ELF-1 (cell line): ENCODE measurements at regions not wholly inside any gene's neighbourhood (a gene's known extent, or its start where the extent isn't known, plus 50 kb on each side); places are given as distances from the start of the nearest gene placed in this dataset.

Experiments
- DNase-seq: peaks from one replicate; pipeline ENCODE4 v3.0.0-alpha.2; 2016; ENCODE audit warnings: low read depth, low spot score

GRCh38 chr1:93744299-93744988 is 62.8 kb upstream of the BCAR3 start:
- DNase-seq = peak; percentile 51

DNA sequence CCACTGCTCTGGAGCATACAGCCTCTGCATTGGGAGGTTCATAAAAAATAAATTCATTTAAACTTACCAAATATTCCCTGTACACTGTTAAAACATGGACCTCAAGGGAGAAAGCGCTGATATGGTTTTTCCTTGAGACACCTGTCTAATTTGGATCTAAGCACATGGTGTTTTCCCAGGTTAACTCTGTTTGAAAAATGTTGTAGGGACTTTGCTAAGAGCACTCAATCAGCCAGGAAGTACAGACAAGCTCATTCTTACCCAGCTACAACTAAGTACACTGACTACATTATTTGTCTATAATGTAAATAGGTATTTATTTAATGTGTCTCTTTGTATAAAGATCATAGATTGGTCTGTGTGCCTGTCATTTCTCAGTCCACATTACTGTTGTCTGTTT is 61.8 kb upstream of the BCAR3 start:
- no peak for DNase-seq

GRCh38 chr1:93740601-93741031 is 59.0 kb upstream of the BCAR3 start:
- DNase-seq = no peak

DNA sequence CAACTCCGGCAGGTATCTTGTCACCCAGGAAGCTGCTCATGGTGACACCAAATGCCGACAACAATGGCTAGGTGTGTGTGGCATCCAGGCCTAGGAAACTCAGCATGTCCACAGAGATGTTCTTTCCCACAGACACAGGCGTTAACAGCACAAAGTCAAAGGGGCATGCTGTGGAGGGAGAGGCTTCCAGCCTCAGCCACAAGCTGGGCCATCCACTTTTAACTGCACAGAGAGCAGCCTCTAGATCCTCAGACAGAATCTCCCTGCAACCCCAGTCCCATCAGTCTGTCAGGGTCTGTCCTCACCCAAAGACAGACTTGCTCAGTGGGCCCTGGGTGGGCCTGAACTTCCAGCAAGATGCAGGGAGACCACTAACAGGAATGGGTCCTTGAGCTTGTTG is 58.5 kb upstream of the BCAR3 start:
- no peak for DNase-seq

- DNase-seq = no peak
These were observed 57.8 kb upstream of the BCAR3 start for GRCh38 chr1:93739472-93739871.

- DNase-seq = no peak
These were observed 57.3 kb upstream of the BCAR3 start for GRCh38 chr1:93738926-93739325.

DNA sequence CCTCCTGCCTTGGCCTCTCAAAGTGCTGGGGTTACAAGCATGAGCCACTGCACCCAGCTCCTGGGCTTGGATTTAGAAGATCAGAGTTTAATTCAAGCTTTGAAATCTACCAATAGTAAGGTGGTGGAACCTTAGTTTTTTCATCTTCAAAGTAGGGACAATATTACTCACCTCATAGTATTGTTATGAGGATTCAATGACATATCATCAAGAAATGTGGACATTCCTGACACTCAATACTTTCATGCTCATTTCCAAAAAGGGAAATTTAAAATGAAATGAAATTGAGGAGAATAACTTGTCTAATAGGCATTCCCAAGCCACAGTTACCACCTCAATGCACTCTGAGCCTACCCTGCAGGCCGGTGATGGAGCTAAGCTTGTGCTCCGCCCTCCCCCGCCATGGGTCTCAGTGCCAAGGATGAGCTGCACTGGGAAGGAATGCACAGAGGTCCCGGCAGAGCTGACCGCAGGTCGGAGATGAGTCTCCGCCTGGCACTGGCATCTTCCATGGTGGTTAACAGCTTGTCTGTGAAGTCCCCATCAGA is 56.5 kb upstream of the BCAR3 start:
- DNase-seq = no peak

GRCh38 chr1:93735722-93736121 is 54.1 kb upstream of the BCAR3 start:
- DNase-seq = no peak

GRCh38 chr1:93734999-93735398 is 53.4 kb upstream of the BCAR3 start:
- DNase-seq = no peak

- no peak for DNase-seq
These were observed 51.7 kb upstream of the BCAR3 start for GRCh38 chr1:93733340-93733739.

GRCh38 chr1:93732514-93732913 is 50.9 kb upstream of the BCAR3 start:
- DNase-seq = no peak
